ENCODE measurements at regions not wholly inside any gene's neighbourhood (a gene's known extent, or its start where the extent isn't known, plus 50 kb on each side); places are given as distances from the start of the nearest gene placed in this dataset.

- no peak for TF ChIP-seq CTCF (IDR thresholded peaks at IDR 0.05; ENCODE audit: low read depth, low read length, missing input control)
- no peak for TF ChIP-seq SP1 (IDR thresholded peaks at IDR 0.05)
- no peak for TF ChIP-seq TAF1 (conservative IDR thresholded peaks at IDR 0.05)
- no peak for TF ChIP-seq GABPA (IDR thresholded peaks at IDR 0.05 in 1 of 2, conservative IDR thresholded peaks at IDR 0.05 in 1 of 2)
- TF ChIP-seq RAD21 (IDR thresholded peaks at IDR 0.05) = no peak
- TF ChIP-seq FOXA1 (IDR thresholded peaks at IDR 0.05) = no peak
- no peak for TF ChIP-seq EGR1 (IDR thresholded peaks at IDR 0.05; ENCODE audit: low read depth in 2 of 2)
- TF ChIP-seq JUND (IDR thresholded peaks at IDR 0.05) = no peak
- no peak for TF ChIP-seq YY1 (IDR thresholded peaks at IDR 0.05)
- TF ChIP-seq RXRA (IDR thresholded peaks at IDR 0.05) = no peak
Observed at GRCh38 chr11:106398502-106399075, 321.1 kb downstream of the AASDHPPT start.
